ENCODE measurements at regions not wholly inside any gene's neighbourhood (a gene's known extent, or its start where the extent isn't known, plus 50 kb on each side); places are given as distances from the start of the nearest gene placed in this dataset.
"Not testable (repeated sequence)": the region's sequence is repeated elsewhere in the genome, so short reads cannot be mapped to it uniquely, and the experiment has no call there.

DNA sequence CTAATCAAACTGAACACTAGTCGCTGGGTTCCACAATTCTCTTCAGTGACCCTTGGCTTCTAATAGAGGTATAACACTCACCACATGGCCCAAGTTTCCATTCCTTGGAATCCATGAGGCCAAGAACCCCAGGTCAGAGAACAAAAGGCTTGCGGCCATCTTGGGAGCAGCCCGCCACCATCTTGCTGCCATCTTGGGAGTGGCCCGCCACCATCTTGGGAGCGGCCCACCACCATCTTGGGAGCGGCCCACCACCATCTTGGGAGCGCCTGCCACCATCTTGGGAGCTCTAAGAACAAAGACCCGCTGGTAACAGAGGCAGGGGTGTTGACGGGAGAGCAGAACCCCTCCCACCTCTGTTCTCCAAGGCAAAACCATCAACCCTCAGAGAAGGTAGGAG is 493.4 kb downstream of the MATN1 start:
- Histone ChIP-seq H3K27ac (ENCODE audit: low read depth, low read length) (no peak overlapping the region), H3K27me3 (ENCODE audit: control insufficient read depth, insufficient read depth, low read length) (no peaks in the 10 kb centered on the region), H3K4me1 (ENCODE audit: control insufficient read depth, insufficient read depth, low read length) (no peaks in the 10 kb centered on the region), H3K4me3 (ENCODE audit: low read length) (no peak overlapping the region), H3K36me3 (ENCODE audit: control insufficient read depth, insufficient read depth, low read length) (no peaks in the 10 kb centered on the region), H3K9ac (ENCODE audit: low read length) (no peak overlapping the region)

DNA sequence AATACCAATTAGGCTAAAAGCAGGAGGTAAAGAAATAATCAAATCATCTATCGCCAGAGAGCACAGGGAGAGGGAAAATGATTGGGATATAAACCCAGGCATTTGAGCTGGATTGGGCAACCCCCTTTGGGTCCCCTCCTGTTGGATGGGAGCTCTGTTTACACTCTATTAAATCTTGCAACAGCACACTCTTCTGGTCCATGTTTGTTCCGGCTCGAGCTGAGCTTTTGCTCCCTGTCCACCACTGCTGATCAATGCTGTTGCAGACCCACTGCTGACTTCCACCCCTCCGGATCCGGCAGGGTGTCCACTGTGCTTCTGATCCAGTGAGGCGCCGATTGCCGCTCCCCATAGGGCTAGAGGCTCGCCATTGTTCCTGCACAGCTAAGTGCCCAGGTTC is 493.8 kb downstream of the MATN1 start:
- Histone ChIP-seq H3K4me1 (ENCODE audit: control insufficient read depth, insufficient read depth, low read length) (no peaks in the 10 kb centered on the region), H3K27me3 (ENCODE audit: control insufficient read depth, insufficient read depth, low read length) (no peaks in the 10 kb centered on the region), H3K27ac (ENCODE audit: low read depth, low read length) (no peak overlapping the region), H3K9ac (ENCODE audit: low read length) (no peak overlapping the region), H3K36me3 (ENCODE audit: control insufficient read depth, insufficient read depth, low read length) (no peaks in the 10 kb centered on the region), H3K4me3 (ENCODE audit: low read length) (no peak overlapping the region)

DNA sequence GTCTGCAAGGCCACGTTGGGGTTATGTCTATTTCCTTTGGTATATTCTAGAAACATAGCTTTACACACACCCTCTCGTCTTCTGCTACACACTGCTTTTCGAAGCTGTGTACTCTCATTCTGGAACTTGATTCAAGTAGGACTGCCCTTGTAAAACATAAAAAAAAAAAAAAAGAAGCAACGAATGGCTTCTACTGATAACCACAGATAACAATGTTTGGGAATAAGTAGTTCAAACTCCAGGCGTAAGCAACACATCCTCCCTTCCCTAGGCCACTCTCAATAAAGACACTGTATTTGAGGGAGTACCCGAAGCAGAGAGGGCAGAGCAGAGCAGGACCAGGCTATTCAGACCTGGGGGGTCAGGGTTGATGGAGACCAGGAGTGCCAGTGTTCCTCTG is 496.7 kb downstream of the MATN1 start:
- no peak overlapping the region for H3K9ac ChIP-seq (ENCODE audit: low read length)

DNA sequence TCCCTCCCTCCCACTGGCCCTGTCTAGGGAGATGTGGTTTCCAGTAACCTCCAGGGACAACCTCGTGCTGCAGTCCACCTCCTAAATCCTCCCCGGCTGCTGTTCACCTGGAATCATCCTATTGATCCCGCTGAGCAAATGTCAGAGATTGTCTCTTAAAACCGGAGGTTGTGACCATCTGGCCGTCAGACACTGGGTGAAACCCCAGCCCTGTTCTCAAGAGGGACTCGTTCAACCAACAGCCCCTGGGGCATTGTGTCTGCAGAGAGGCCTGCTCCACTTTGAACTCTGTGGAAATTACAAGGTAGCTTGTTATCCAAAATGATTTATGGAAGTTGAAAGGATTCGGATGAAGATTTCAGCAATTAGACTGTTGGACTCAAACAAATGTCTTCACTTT is 498.0 kb downstream of the MATN1 start:
- Histone ChIP-seq H3K27ac (ENCODE audit: low read depth, low read length) (no peak overlapping the region), H3K9ac (ENCODE audit: low read length) (no peak overlapping the region), H3K4me1 (ENCODE audit: control insufficient read depth, insufficient read depth, low read length) (no peaks in the 10 kb centered on the region), H3K27me3 (ENCODE audit: control insufficient read depth, insufficient read depth, low read length) (no peaks in the 10 kb centered on the region), H3K36me3 (ENCODE audit: control insufficient read depth, insufficient read depth, low read length) (no peaks in the 10 kb centered on the region), H3K4me3 (ENCODE audit: low read length) (no peak overlapping the region)

More for the DNA sequence above, 496.7 kb downstream of the MATN1 start:
- Histone ChIP-seq H3K4me3 (ENCODE audit: low read length) (no peak overlapping the region), H3K27me3 (ENCODE audit: control insufficient read depth, insufficient read depth, low read length) (no peaks in the 10 kb centered on the region), H3K4me1 (ENCODE audit: control insufficient read depth, insufficient read depth, low read length) (no peaks in the 10 kb centered on the region), H3K27ac (ENCODE audit: low read depth, low read length) (no peak overlapping the region), H3K36me3 (ENCODE audit: control insufficient read depth, insufficient read depth, low read length) (no peaks in the 10 kb centered on the region)

DNA sequence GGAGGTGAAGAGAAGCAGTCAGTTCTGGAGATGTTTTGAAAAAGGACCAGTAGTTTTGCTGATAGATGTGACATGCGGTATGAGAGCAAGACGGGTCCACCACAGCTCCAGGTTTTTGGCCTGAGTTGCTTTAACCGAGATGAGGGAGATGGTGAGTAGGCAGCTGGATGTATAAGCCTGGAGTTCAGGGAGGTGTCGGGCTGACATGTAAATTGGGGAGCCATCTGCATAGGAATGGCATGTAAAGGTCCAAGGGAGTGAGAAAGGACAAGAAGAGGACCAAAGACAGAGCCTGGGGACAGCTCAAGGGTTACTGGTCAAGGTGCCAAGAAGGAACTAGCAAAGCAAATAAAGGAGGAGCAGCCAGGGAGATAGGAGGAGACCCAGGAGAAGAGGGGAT is 503.7 kb downstream of the MATN1 start:
- Histone ChIP-seq H3K9ac (ENCODE audit: low read length) (no peak overlapping the region), H3K4me3 (ENCODE audit: low read length) (no peak overlapping the region), H3K36me3 (ENCODE audit: control insufficient read depth, insufficient read depth, low read length) (no peaks in the 10 kb centered on the region), H3K27ac (ENCODE audit: low read depth, low read length) (no peak overlapping the region), H3K27me3 (ENCODE audit: control insufficient read depth, insufficient read depth, low read length) (peaks cover 5% of the 10 kb centered on the region), H3K4me1 (ENCODE audit: control insufficient read depth, insufficient read depth, low read length) (no peaks in the 10 kb centered on the region)

DNA sequence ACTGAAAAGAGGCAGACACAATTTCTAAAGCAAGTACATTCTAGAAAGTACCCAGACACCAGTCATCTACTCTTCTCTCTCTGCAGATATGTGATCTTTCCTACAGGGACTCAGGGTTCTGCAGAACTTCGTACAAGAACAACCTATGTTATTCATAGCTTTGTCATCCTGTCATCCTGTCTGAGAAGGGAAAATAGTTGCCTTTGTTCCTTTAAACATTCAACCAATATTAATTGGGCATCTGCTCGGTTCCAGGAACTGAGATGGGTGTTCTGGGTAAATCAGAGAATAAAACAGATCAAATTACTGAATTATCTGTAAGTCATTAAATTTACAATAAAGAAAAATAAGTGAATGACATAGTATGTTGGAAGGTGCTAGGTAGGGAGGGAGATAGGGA is 504.9 kb downstream of the MATN1 start:
- H3K4me1 ChIP-seq (ENCODE audit: control insufficient read depth, insufficient read depth, low read length), result no peaks in the 10 kb centered on the region
- no peak overlapping the region for H3K4me3 ChIP-seq (ENCODE audit: low read length)
- H3K36me3 ChIP-seq (ENCODE audit: control insufficient read depth, insufficient read depth, low read length), result no peaks in the 10 kb centered on the region
- H3K27ac ChIP-seq (ENCODE audit: low read depth, low read length), result no peak overlapping the region
- no peak overlapping the region for H3K9ac ChIP-seq (ENCODE audit: low read length)
- H3K27me3 ChIP-seq (ENCODE audit: control insufficient read depth, insufficient read depth, low read length), result peaks cover 5% of the 10 kb centered on the region

DNA sequence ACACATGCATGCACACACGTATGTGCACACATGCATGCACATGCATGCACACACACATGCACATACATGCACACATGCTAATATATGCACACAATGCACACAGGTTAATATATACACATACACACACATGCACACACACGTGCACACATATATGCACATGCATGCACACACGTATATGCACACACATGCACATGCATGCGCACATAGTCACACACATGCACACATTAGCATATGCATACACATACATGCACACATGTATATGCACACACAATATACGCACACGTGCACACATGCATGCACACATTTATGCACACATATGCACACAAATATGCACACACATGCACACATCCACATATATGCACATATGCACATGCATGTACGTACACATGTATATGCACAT is 506.8 kb downstream of the MATN1 start:
- Histone ChIP-seq H3K27ac (ENCODE audit: low read depth, low read length) (no peak overlapping the region), H3K27me3 (ENCODE audit: control insufficient read depth, insufficient read depth, low read length) (peaks cover 5% of the 10 kb centered on the region), H3K4me1 (ENCODE audit: control insufficient read depth, insufficient read depth, low read length) (no peaks in the 10 kb centered on the region), H3K9ac (ENCODE audit: low read length) (no peak overlapping the region), H3K4me3 (ENCODE audit: low read length) (no peak overlapping the region), H3K36me3 (ENCODE audit: control insufficient read depth, insufficient read depth, low read length) (no peaks in the 10 kb centered on the region)

DNA sequence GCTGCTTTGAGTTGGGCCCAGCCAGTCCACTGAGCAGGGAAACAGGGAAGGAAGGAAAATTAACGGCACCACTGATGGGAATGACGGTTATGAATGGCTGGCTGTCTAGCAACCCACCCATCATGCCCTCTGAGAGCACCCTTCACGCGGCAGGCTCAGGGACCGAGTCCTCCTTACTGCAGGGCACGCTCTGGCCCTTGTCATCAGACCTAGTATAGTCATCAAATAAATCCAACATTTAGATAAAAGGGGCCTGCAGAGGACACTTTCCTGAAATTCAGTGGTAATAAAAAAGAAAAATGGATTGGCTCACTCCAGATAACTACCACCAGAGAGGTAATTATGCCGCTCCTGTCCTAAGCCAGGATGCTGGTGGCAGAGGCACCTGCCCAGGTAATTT is 509.4 kb downstream of the MATN1 start:
- H3K9ac ChIP-seq (ENCODE audit: low read length), result no peak overlapping the region
- H3K27me3 ChIP-seq (ENCODE audit: control insufficient read depth, insufficient read depth, low read length), result no peaks in the 10 kb centered on the region
- no peak overlapping the region for H3K27ac ChIP-seq (ENCODE audit: low read depth, low read length)
- H3K36me3 ChIP-seq (ENCODE audit: control insufficient read depth, insufficient read depth, low read length), result no peaks in the 10 kb centered on the region
- no peaks in the 10 kb centered on the region for H3K4me1 ChIP-seq (ENCODE audit: control insufficient read depth, insufficient read depth, low read length)
- no peak overlapping the region for H3K4me3 ChIP-seq (ENCODE audit: low read length)

DNA sequence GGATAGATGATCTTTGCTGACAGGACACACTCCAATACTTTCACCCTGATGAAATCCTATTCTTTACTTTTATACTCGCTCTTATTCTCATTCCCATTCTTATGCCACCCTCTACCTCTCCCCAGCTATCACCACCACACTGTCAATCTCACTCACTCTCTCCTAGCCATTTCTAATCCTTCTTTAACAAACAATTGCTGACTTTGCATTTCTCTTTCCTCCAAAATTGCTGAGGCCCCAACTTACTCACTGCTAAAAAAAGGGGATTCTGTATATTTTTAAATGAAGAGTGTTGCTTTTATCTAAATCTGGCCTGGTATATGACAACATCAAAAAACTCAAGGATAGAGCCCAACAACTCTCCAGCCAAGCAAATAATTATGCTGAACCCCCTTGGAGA is 515.4 kb downstream of the MATN1 start:
- not testable (repeated sequence) for H3K27ac ChIP-seq (ENCODE audit: low read depth, low read length); H3K27me3 ChIP-seq (ENCODE audit: control insufficient read depth, insufficient read depth, low read length); H3K9ac ChIP-seq (ENCODE audit: low read length); H3K36me3 ChIP-seq (ENCODE audit: control insufficient read depth, insufficient read depth, low read length); H3K4me1 ChIP-seq (ENCODE audit: control insufficient read depth, insufficient read depth, low read length); H3K4me3 ChIP-seq (ENCODE audit: low read length)

DNA sequence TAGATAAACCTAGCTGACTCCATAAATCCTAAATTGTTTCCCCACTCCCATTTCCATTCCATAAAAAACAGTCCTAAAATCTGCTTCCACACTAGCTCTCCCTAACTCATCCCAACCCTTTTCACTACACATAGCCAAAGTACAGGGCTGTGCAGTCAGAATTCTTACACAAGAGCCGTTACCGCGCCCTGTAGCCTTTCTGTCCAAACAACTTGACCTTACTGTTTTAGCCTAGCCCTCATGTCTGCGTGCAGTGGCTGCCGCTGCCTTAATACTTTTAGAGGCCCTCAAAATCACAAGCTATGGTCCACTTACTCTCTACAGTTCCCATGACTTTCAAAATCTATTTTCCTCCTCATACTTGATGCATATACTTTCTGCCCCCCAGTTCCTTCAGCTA is 516.8 kb downstream of the MATN1 start:
- not testable (repeated sequence) for H3K27me3 ChIP-seq (ENCODE audit: control insufficient read depth, insufficient read depth, low read length); H3K4me1 ChIP-seq (ENCODE audit: control insufficient read depth, insufficient read depth, low read length); H3K36me3 ChIP-seq (ENCODE audit: control insufficient read depth, insufficient read depth, low read length); H3K9ac ChIP-seq (ENCODE audit: low read length); H3K27ac ChIP-seq (ENCODE audit: low read depth, low read length); H3K4me3 ChIP-seq (ENCODE audit: low read length)

DNA sequence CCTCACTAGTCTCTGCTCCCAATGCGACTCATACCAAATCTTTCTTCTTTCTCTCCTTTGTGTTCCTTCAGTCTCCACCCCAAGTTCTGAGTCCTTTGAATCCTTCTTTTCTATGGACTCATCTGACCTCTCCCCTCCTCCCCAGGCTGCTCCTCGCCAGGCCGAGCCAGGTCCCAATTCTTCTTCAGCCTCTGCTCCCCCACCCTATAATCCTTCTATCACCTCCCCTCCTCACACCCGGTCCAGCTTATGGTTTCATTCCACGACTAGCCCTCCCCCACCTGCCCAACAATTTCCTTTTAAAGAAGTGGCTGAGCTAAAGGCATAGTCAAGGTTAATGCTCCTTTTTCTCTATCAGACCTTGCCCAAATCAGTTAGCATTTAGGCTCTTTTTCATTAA is 518.5 kb downstream of the MATN1 start:
- not testable (repeated sequence) for H3K27me3 ChIP-seq (ENCODE audit: control insufficient read depth, insufficient read depth, low read length); H3K9ac ChIP-seq (ENCODE audit: low read length); H3K4me1 ChIP-seq (ENCODE audit: control insufficient read depth, insufficient read depth, low read length); H3K27ac ChIP-seq (ENCODE audit: low read depth, low read length); H3K36me3 ChIP-seq (ENCODE audit: control insufficient read depth, insufficient read depth, low read length); H3K4me3 ChIP-seq (ENCODE audit: low read length)

DNA sequence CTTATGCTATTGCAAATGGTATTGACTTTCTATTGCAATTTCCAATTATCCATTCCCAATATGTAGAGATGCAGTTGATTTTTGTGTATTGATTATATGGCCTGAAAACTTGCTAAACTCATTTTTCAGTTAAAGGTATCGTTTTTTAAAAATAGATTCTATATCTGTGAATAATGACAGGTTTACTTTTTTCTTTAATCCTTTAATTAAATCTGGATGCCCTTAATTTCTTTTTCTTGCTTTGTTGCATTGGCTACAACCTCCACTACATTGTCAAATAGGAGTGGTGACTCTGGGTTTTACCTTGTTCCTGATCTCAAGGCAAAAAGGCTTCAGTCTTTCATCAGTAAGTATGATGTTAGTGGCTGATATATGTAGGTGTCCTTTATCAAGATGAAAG is 522.4 kb downstream of the MATN1 start:
- Histone ChIP-seq H3K36me3 (ENCODE audit: control insufficient read depth, insufficient read depth, low read length) (no peaks in the 10 kb centered on the region), H3K27ac (ENCODE audit: low read depth, low read length) (no peak overlapping the region), H3K27me3 (ENCODE audit: control insufficient read depth, insufficient read depth, low read length) (no peaks in the 10 kb centered on the region), H3K4me3 (ENCODE audit: low read length) (no peak overlapping the region), H3K4me1 (ENCODE audit: control insufficient read depth, insufficient read depth, low read length) (no peaks in the 10 kb centered on the region), H3K9ac (ENCODE audit: low read length) (no peak overlapping the region)

DNA sequence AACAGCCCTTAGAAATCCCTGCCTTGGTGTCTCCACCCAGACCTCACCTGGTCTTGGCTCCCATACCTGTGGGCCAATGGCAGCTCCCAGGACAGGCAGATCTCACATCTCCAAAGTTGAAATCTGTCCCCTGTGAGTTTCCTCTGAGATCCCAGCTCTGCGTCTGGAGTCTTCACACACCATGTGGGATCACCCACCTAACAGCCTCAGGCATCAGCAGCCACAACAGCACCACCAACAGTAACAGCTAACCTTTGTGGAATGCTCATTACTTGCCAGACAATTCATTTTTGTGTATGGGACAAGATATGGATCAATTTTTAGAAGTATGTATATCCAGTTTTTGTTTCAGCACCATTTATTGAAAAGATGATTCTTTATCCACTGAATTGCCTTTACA is 523.2 kb downstream of the MATN1 start:
- Histone ChIP-seq H3K4me3 (ENCODE audit: low read length) (no peak overlapping the region), H3K9ac (ENCODE audit: low read length) (no peak overlapping the region), H3K27me3 (ENCODE audit: control insufficient read depth, insufficient read depth, low read length) (no peaks in the 10 kb centered on the region), H3K4me1 (ENCODE audit: control insufficient read depth, insufficient read depth, low read length) (no peaks in the 10 kb centered on the region), H3K36me3 (ENCODE audit: control insufficient read depth, insufficient read depth, low read length) (no peaks in the 10 kb centered on the region), H3K27ac (ENCODE audit: low read depth, low read length) (no peak overlapping the region)

DNA sequence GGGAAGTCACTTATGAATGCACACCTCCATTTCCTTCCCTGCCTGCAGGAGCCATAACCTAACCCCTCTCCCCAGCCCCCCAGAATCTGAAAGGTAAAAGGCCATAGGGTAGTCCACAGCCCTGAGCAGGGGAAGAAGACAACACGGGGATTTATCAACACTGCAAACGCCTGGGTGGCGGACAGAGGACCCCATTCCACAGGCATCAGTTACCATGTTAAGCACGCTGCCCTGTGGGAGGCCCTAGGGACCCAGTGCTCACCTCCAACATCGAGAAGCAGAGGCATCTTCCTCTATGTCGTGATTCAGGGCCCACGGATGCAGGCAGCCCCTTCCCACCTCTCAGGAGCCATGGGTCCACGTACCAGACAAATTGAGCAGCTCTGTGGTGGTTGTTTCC is 523.8 kb downstream of the MATN1 start:
- H3K4me1 ChIP-seq (ENCODE audit: control insufficient read depth, insufficient read depth, low read length), result no peaks in the 10 kb centered on the region
- no peaks in the 10 kb centered on the region for H3K27me3 ChIP-seq (ENCODE audit: control insufficient read depth, insufficient read depth, low read length)
- H3K36me3 ChIP-seq (ENCODE audit: control insufficient read depth, insufficient read depth, low read length), result no peaks in the 10 kb centered on the region
- no peak overlapping the region for H3K4me3 ChIP-seq (ENCODE audit: low read length)
- no peak overlapping the region for H3K27ac ChIP-seq (ENCODE audit: low read depth, low read length)
- H3K9ac ChIP-seq (ENCODE audit: low read length), result no peak overlapping the region
